ENCODE measurements at regions not wholly inside any gene's neighbourhood (a gene's known extent, or its start where the extent isn't known, plus 50 kb on each side); places are given as distances from the start of the nearest gene placed in this dataset.

DNA sequence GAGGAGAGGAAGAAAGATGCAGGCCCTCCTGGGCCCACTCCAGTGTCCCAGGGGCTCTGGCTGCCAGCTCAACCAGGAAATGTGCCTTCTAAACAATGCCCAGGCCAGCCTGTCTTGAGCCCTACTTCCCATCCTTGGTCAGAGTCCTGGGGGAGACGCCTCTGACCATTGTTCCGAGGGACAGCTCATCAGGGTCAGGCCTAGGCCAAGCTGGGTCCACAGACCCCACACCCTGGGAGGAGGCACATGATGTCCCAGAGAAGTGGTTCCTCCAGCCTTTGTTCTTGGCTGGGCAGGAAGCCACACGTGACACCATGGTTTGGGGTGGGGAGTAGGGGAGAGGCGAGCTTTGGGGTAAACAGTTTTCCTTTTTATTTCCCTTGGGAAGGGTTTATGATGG, 102.5 kb downstream of the EFNB1 start:
- dilution Hi-C loops (cut with MboI; ENCODE audit: extremely low pct_ligation_motif_present, low sequenced_read_pairs) (no loop called here), intact Hi-C loops (cut with micrococcal nuclease) (loop anchor here (5.0 kb wide), 1 partner anchor 104 kb away; the partner anchor contains the start of gene EFNB1)
- Histone ChIP-seq H2AFZ (ENCODE audit: low read depth, low read length) (peak overlapping the region; percentile 16), H3K4me1 (ENCODE audit: control insufficient read depth, extremely low read depth, insufficient read depth, low read length) (peaks cover 28% of the 10 kb centered on the region), H4K20me1 (replicated peaks; ENCODE audit: control insufficient read depth, extremely low read depth, insufficient read depth, low read length) (no peaks in the 10 kb centered on the region), H3K27ac (ENCODE audit: insufficient read depth, low read depth, low read length) (peak overlapping the region; percentile 29), H3K4me3 (replicated peaks in 1 of 3; ENCODE audit: insufficient read depth in 1 of 3, low read depth in 1 of 3, low read length in 3 of 3) (no peak overlapping the region), H3K4me2 (ENCODE audit: insufficient read depth, low read length) (no peak overlapping the region), H3K79me2 (ENCODE audit: control insufficient read depth, insufficient read depth, low read length) (no peaks in the 10 kb centered on the region), H3K9me1 (replicated peaks; ENCODE audit: control insufficient read depth, extremely low read depth, insufficient read depth, low read length) (no peaks in the 10 kb centered on the region), H3K27me3 (ENCODE audit: control insufficient read depth in 2 of 2, insufficient read depth in 2 of 2, low read length in 2 of 2) (no peaks in the 10 kb centered on the region), H3K9me3 (replicated peaks; ENCODE audit: control insufficient read depth, insufficient read depth, low read length) (no peaks in the 10 kb centered on the region), H3K9ac (replicated peaks; ENCODE audit: extremely low read depth, insufficient read depth, low read length) (no peak overlapping the region), H3K36me3 (ENCODE audit: control insufficient read depth in 2 of 2, extremely low read depth in 1 of 2, insufficient read depth in 2 of 2, low read length in 2 of 2) (no peaks in the 10 kb centered on the region)
- peak; percentile 78 for FAIRE-seq
- CTCF ChIA-PET, result no interaction called here
- no TSS peak for BruUV-seq (replicated peaks)
- POLR2A ChIA-PET, result interaction anchor here (0.6 to 1.7 kb wide), 2 partner anchors 36 to 103 kb away, joined by 5 read pairs; partner anchors contain the start of gene EFNB1
- TF ChIP-seq GATA2 (IDR thresholded peaks at IDR 0.05; ENCODE audit: insufficient read depth, insufficient read length, low read depth, low read length), result no peak
- no peak for TF ChIP-seq POLR2A (IDR thresholded peaks at IDR 0.05; ENCODE audit: low read depth, low read length)
- TF ChIP-seq, protein P1, sequence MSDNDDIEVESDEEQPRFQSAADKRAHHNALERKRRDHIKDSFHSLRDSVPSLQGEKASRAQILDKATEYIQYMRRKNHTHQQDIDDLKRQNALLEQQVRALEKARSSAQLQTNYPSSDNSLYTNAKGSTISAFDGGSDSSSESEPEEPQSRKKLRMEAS (IDR thresholded peaks at IDR 0.05; ENCODE audit: insufficient read depth, insufficient read length), result no peak
- no peak for TF ChIP-seq FOS (IDR thresholded peaks at IDR 0.05; ENCODE audit: borderline replicate concordance, insufficient read depth, low read length)
- TF ChIP-seq EZH2 (IDR thresholded peaks at IDR 0.05; ENCODE audit: borderline replicate concordance, low read depth, low read length, severe bottlenecking), result no peak
- no peak for TF ChIP-seq POLR2AphosphoS5 (IDR thresholded peaks at IDR 0.05; ENCODE audit: insufficient read depth, low read depth, low read length)
- TF ChIP-seq MYC (IDR thresholded peaks at IDR 0.05; ENCODE audit: low read depth, low read length), result no peak
- TF ChIP-seq, protein P2, sequence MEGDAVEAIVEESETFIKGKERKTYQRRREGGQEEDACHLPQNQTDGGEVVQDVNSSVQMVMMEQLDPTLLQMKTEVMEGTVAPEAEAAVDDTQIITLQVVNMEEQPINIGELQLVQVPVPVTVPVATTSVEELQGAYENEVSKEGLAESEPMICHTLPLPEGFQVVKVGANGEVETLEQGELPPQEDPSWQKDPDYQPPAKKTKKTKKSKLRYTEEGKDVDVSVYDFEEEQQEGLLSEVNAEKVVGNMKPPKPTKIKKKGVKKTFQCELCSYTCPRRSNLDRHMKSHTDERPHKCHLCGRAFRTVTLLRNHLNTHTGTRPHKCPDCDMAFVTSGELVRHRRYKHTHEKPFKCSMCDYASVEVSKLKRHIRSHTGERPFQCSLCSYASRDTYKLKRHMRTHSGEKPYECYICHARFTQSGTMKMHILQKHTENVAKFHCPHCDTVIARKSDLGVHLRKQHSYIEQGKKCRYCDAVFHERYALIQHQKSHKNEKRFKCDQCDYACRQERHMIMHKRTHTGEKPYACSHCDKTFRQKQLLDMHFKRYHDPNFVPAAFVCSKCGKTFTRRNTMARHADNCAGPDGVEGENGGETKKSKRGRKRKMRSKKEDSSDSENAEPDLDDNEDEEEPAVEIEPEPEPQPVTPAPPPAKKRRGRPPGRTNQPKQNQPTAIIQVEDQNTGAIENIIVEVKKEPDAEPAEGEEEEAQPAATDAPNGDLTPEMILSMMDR (IDR thresholded peaks at IDR 0.05; ENCODE audit: extremely low read depth in 1 of 2, insufficient read depth in 1 of 2, low read depth in 1 of 2, low read length in 2 of 2), result no peak
- TF ChIP-seq JUN (IDR thresholded peaks at IDR 0.05; ENCODE audit: borderline replicate concordance, insufficient read depth, insufficient read length, low read depth), result no peak
- no peak for DNase-seq (ENCODE audit: low read depth, low spot score)

All from endothelial cell of umbilical vein (primary cell).